ENCODE measurements at regions not wholly inside any gene's neighbourhood (a gene's known extent, or its start where the extent isn't known, plus 50 kb on each side); places are given as distances from the start of the nearest gene placed in this dataset.

DNA sequence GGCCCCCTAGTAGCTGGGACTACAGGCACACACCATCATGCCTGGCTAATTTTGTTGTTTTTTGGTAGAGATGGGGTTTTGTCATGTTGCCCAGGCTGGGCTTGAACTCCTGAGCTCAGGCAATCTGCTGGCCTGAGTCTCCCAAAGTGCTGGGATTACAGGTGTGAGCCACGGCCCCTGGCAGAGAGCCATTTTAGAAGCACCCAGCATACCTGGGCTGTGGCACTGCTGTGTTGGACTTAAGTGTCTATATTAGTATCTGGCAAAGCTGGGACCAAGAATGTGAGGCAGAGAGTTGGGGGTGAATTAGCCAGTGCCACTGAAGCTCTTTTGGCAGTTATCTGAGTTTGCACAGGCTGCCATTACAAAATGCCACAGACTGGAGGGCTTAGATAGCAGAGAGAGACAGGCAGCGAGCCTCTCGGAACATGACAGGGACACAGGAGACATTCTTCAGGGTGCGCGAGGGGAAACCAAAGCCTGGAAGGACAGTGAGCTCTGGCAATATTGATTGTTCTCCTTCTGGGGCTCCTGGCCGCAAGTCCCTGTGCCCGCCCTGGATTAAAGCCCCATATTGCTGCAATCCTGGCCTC, 87.7 kb upstream of the ALX4 start:
- no peak for TF ChIP-seq CTCF (IDR thresholded peaks at IDR 0.05; ENCODE audit: low read depth, low read length, missing control alignments)
- H3K4me3 ChIP-seq (replicated peaks; ENCODE audit: low read depth, low read length): no peak overlapping the region
- DNase-seq (ENCODE audit: extremely low read depth, low read depth): no peak

- no peak overlapping the region for H3K4me3 ChIP-seq (replicated peaks; ENCODE audit: low read depth, low read length)
- TF ChIP-seq CTCF (IDR thresholded peaks at IDR 0.05; ENCODE audit: low read depth, low read length, missing control alignments): no peak
- no peak for DNase-seq (ENCODE audit: extremely low read depth, low read depth)
Measured at GRCh38 chr11:44398266-44399030, 88.5 kb upstream of the ALX4 start.

GRCh38 chr11:44399968-44400367, 90.0 kb upstream of the ALX4 start:
- H3K4me3 ChIP-seq (replicated peaks; ENCODE audit: low read depth, low read length): no peak overlapping the region
- no peak for DNase-seq (ENCODE audit: extremely low read depth, low read depth)
- TF ChIP-seq CTCF (IDR thresholded peaks at IDR 0.05; ENCODE audit: low read depth, low read length, missing control alignments): no peak

- DNase-seq (ENCODE audit: extremely low read depth, low read depth): no peak
- no peak for TF ChIP-seq CTCF (IDR thresholded peaks at IDR 0.05; ENCODE audit: low read depth, low read length, missing control alignments)
- no peak overlapping the region for H3K4me3 ChIP-seq (replicated peaks; ENCODE audit: low read depth, low read length)
Measured at GRCh38 chr11:44400431-44400830, 90.5 kb upstream of the ALX4 start.

GRCh38 chr11:44402466-44403075, 92.6 kb upstream of the ALX4 start:
- no peak overlapping the region for H3K4me3 ChIP-seq (replicated peaks; ENCODE audit: low read depth, low read length)
- DNase-seq (ENCODE audit: extremely low read depth, low read depth): no peak
- TF ChIP-seq CTCF (IDR thresholded peaks at IDR 0.05; ENCODE audit: low read depth, low read length, missing control alignments): no peak

DNA sequence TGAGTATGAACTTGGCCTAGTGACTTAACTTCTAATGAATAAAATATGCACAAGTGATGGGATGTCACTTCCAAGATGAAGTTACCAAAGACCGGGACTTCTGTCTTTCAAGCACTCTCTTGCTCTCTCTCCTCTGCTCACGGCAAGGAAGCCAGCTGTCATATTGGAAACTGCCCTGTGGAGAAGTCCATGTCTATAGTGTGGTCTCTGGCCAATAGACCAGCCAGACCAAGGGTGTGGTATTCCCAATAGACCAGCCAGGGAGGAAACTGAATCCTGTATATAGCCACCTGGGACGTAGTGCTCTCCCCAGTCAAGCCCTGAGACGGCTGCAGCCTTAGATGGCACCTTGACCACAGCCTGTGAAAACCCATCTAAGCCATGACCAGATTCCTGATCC, 93.2 kb upstream of the ALX4 start:
- no peak overlapping the region for H3K4me3 ChIP-seq (replicated peaks; ENCODE audit: low read depth, low read length)
- DNase-seq (ENCODE audit: extremely low read depth, low read depth): no peak
- no peak for TF ChIP-seq CTCF (IDR thresholded peaks at IDR 0.05; ENCODE audit: low read depth, low read length, missing control alignments)
